ENCODE measurements at regions not wholly inside any gene's neighbourhood (a gene's known extent, or its start where the extent isn't known, plus 50 kb on each side); places are given as distances from the start of the nearest gene placed in this dataset.

- TF ChIP-seq POLR2A (IDR thresholded peaks at IDR 0.05) (no peak), POLR2AphosphoS5 (IDR thresholded peaks at IDR 0.05) (no peak)
- TF ChIP-seq, protein P1, sequence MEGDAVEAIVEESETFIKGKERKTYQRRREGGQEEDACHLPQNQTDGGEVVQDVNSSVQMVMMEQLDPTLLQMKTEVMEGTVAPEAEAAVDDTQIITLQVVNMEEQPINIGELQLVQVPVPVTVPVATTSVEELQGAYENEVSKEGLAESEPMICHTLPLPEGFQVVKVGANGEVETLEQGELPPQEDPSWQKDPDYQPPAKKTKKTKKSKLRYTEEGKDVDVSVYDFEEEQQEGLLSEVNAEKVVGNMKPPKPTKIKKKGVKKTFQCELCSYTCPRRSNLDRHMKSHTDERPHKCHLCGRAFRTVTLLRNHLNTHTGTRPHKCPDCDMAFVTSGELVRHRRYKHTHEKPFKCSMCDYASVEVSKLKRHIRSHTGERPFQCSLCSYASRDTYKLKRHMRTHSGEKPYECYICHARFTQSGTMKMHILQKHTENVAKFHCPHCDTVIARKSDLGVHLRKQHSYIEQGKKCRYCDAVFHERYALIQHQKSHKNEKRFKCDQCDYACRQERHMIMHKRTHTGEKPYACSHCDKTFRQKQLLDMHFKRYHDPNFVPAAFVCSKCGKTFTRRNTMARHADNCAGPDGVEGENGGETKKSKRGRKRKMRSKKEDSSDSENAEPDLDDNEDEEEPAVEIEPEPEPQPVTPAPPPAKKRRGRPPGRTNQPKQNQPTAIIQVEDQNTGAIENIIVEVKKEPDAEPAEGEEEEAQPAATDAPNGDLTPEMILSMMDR (IDR thresholded peaks at IDR 0.05): no peak
Measured at GRCh38 chr12:114823724-114824123, 139.7 kb upstream of the TBX3 start.
